DOHH2 (cell line): ENCODE measurements at regions not wholly inside any gene's neighbourhood (a gene's known extent, or its start where the extent isn't known, plus 50 kb on each side); places are given as distances from the start of the nearest gene placed in this dataset.

ENCODE experiments used
- H3F3A ChIP-seq: fragments of 200-600 bp; sonication (generic), shearing (Covaris generic); 2 replicates; pipeline ENCODE4 v1.6.0; 2016; ENCODE audit warnings: antibody characterized with exemption, mild to moderate bottlenecking; ENCODE audit not compliant: control insufficient read depth, insufficient read depth
- H3K27ac ChIP-seq: fragments of 200-600 bp; sonication (generic); 2 replicates; pipeline ENCODE4 v1.5.1; 2014; ENCODE audit warnings: low read depth, mild to moderate bottlenecking, low read length, moderate library complexity
- H3K27me3 ChIP-seq: fragments of 200-600 bp; sonication (generic); 2 replicates; pipeline ENCODE4 v1.6.1; 2014; ENCODE audit warnings: mild to moderate bottlenecking, low read length, mixed read lengths; ENCODE audit not compliant: control insufficient read depth
- H3K36me3 ChIP-seq: fragments of 200-600 bp; sonication (generic); 2 replicates; pipeline ENCODE4 v1.6.1; 2014; ENCODE audit warnings: mild to moderate bottlenecking, low read length, moderate library complexity, mixed read lengths; ENCODE audit not compliant: control insufficient read depth
- H3K4me1 ChIP-seq: fragments of 200-600 bp; sonication (generic); 2 replicates; pipeline ENCODE4 v1.6.1; 2014; ENCODE audit warnings: mild to moderate bottlenecking, low read length, mixed read lengths; ENCODE audit not compliant: control insufficient read depth
- H3K4me2 ChIP-seq: fragments of 200-600 bp; sonication (generic); 2 replicates; pipeline ENCODE4 v1.6.0; 2014; ENCODE audit warnings: mild to moderate bottlenecking, low read length, moderate library complexity
- H3K4me3 ChIP-seq: fragments of 200-600 bp; sonication (generic); 2 replicates; pipeline ENCODE4 v1.5.1; 2014; ENCODE audit warnings: mild to moderate bottlenecking, low read length, mixed read lengths
- H3K79me2 ChIP-seq: fragments of 200-600 bp; sonication (generic); 2 replicates; pipeline ENCODE4 v1.6.1; 2014; ENCODE audit warnings: mild to moderate bottlenecking, low read length, mixed read lengths; ENCODE audit not compliant: control insufficient read depth
- H3K9me2 ChIP-seq: fragments of 200-600 bp; sonication (generic); replicated peaks from 2 replicates; pipeline ENCODE4 v1.6.1; 2014; ENCODE audit warnings: mild to moderate bottlenecking, low read length, mixed read lengths; ENCODE audit not compliant: control insufficient read depth
- H3K9me3 ChIP-seq: fragments of 200-600 bp; sonication (generic); 2 replicates; pipeline ENCODE4 v1.6.1; 2014; ENCODE audit warnings: antibody characterized with exemption, low read length, mixed read lengths; ENCODE audit not compliant: control insufficient read depth, insufficient read depth
- H4K20me1 ChIP-seq: fragments of 200-600 bp; sonication (generic); 2 replicates; pipeline ENCODE4 v1.6.0; 2014; ENCODE audit warnings: low read depth, mild to moderate bottlenecking, antibody characterized with exemption, low read length, moderate library complexity; ENCODE audit not compliant: control insufficient read depth, insufficient read depth
- EZH2phosphoT487 ChIP-seq: fragments of 200-600 bp; sonication (generic); IDR thresholded peaks from 2 replicates; pipeline ENCODE4 v1.6.1; 2017; ENCODE audit warnings: borderline replicate concordance, mild to moderate bottlenecking, antibody characterized with exemption, low read length, moderate library complexity, mixed read lengths
- TF ChIP-seq, protein P1 (sequence below): fragments of 200-600 bp; sonication (generic); IDR thresholded peaks from one replicate; pipeline ENCODE4 v1.5.1; 2014; ENCODE audit warnings: antibody characterized with exemption, mild to moderate bottlenecking, low read depth, low read length; ENCODE audit not compliant: poor library complexity, severe bottlenecking

DNA sequence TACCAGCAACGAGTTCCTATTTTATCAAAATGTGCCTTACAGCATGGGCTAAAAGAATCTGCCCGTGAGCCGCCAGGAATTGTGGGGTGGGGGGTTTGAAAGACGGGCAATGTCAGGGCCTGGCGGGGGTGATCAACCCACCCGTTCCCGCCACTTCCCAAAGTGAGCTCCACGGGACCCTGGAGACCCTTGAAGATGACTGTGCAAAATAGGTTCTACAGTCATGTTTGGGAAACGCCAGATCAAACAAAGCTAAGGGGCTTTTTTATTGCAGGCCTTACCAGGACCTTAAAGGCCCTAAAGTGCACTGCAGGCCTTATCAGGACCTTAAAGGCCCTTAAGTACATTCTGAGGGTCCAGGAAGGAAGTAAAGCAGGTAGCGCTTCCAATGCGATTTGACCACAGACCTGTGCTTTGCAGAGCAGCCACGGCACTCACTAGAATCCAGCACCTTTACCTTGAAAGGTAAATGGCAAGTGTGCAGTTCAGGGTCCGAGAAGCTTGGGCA lies 404.1 kb downstream of the SHANK2 start:
- no peaks in the 10 kb centered on the region for H3K36me3 ChIP-seq
- no peaks in the 10 kb centered on the region for H3K4me1 ChIP-seq
- H3K4me3 ChIP-seq, result no peak overlapping the region
- H4K20me1 ChIP-seq, result no peaks in the 10 kb centered on the region
- no peaks in the 10 kb centered on the region for H3K9me2 ChIP-seq
- TF ChIP-seq, protein P1, sequence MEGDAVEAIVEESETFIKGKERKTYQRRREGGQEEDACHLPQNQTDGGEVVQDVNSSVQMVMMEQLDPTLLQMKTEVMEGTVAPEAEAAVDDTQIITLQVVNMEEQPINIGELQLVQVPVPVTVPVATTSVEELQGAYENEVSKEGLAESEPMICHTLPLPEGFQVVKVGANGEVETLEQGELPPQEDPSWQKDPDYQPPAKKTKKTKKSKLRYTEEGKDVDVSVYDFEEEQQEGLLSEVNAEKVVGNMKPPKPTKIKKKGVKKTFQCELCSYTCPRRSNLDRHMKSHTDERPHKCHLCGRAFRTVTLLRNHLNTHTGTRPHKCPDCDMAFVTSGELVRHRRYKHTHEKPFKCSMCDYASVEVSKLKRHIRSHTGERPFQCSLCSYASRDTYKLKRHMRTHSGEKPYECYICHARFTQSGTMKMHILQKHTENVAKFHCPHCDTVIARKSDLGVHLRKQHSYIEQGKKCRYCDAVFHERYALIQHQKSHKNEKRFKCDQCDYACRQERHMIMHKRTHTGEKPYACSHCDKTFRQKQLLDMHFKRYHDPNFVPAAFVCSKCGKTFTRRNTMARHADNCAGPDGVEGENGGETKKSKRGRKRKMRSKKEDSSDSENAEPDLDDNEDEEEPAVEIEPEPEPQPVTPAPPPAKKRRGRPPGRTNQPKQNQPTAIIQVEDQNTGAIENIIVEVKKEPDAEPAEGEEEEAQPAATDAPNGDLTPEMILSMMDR, result no peak
- TF ChIP-seq EZH2phosphoT487, result no peak
- H3K9me3 ChIP-seq, result no peaks in the 10 kb centered on the region
- no peak overlapping the region for H3K27ac ChIP-seq
- H3F3A ChIP-seq, result no peaks in the 10 kb centered on the region
- no peaks in the 10 kb centered on the region for H3K79me2 ChIP-seq
- H3K4me2 ChIP-seq, result no peak overlapping the region
- H3K27me3 ChIP-seq, result no peaks in the 10 kb centered on the region

DNA sequence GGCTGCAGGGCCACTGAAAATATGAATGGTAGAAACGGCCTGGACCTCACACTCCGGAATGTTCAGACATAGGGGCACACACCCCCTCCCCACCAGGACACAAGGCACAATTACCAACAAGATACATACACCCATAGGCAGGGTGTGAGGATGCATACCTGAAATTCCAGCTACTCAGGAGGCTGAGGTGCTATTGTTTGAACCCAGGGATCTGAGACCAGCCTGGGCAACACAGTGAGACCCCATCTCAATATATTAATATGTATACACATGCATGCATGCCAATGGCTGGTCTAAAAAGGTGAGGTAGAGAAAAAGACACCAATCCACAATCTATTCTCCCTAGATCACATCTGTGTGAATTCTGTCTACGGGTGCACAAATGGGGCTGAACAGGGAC lies 403.3 kb downstream of the SHANK2 start:
- H3K27ac ChIP-seq, result no peak overlapping the region
- H3K9me2 ChIP-seq, result no peaks in the 10 kb centered on the region
- H3K4me1 ChIP-seq, result no peaks in the 10 kb centered on the region
- H3F3A ChIP-seq, result no peaks in the 10 kb centered on the region
- H3K79me2 ChIP-seq, result no peaks in the 10 kb centered on the region
- no peaks in the 10 kb centered on the region for H3K27me3 ChIP-seq
- no peak overlapping the region for H3K4me3 ChIP-seq
- no peak overlapping the region for H3K4me2 ChIP-seq
- no peaks in the 10 kb centered on the region for H4K20me1 ChIP-seq
- H3K36me3 ChIP-seq, result no peaks in the 10 kb centered on the region
- TF ChIP-seq, protein P1, result no peak
- TF ChIP-seq EZH2phosphoT487, result no peak
- H3K9me3 ChIP-seq, result no peaks in the 10 kb centered on the region

DNA sequence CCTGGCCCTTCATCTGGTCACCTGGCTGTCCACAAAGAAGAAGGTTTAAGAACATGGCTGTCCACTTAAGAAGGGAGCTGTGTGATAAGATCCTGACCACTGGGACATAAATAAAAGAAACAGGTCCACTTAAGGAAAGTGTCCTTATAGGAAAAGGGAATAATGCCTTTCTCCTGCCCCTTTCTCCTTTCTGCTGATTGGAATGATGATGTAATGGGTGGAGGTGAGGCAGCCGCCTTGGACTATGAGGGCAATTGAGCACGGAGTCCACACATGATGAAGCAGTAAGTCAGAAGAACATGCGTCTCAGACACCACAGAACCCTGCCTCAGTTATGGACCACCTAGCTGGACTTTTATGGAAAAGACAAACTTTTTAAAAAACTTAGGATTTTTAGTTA lies 401.1 kb downstream of the SHANK2 start:
- Histone ChIP-seq H3K27me3 (no peaks in the 10 kb centered on the region), H3K9me2 (no peaks in the 10 kb centered on the region), H3K4me1 (no peaks in the 10 kb centered on the region), H3K9me3 (no peaks in the 10 kb centered on the region), H3K36me3 (no peaks in the 10 kb centered on the region), H3K4me3 (no peak overlapping the region), H3K79me2 (no peaks in the 10 kb centered on the region), H3K4me2 (no peak overlapping the region), H3F3A (no peaks in the 10 kb centered on the region), H4K20me1 (no peaks in the 10 kb centered on the region), H3K27ac (no peak overlapping the region)
- no peak for TF ChIP-seq EZH2phosphoT487
- TF ChIP-seq, protein P1, result no peak
